Upper lobe of left lung (tissue), 6 donors: ENCODE measurements at regions not wholly inside any gene's neighbourhood (a gene's known extent, or its start where the extent isn't known, plus 50 kb on each side); places are given as distances from the start of the nearest gene placed in this dataset.

Experiments used
- ATAC-seq, 2 donors: fragments of 200-7000 bp; cut with Tn5 transposase; one replicate each; pipeline ENCODE4 v1.9.1; 2022; ENCODE audit warnings: mild to moderate bottlenecking in 2 of 2, moderate library complexity in 2 of 2; ENCODE audit not compliant: low FRiP score in 2 of 2
- DNase-seq, 2 donors: peaks; one replicate each; pipeline ENCODE4 v3.0.0-alpha.2; 2019 to 2020
- H3K27ac ChIP-seq, 4 donors: fragments of 200-600 bp; sonication (generic); one replicate each; pipeline ENCODE4 v1.5.1; 2016 to 2019
- H3K27me3 ChIP-seq, 4 donors: fragments of 200-600 bp; sonication (generic); one replicate each; pipeline ENCODE4 v1.5.1; 2017 to 2019
- H3K36me3 ChIP-seq, 4 donors: fragments of 200-600 bp; sonication (generic); one replicate each; pipeline ENCODE4 v1.5.1; 2016 to 2019
- H3K4me1 ChIP-seq, 4 donors: fragments of 200-600 bp; sonication (generic); one replicate each; pipeline ENCODE4 v1.5.1; 2018 to 2019
- H3K4me3 ChIP-seq, 4 donors: fragments of 200-600 bp; sonication (generic); one replicate each; pipeline ENCODE4 v1.5.1; 2017 to 2019; ENCODE audit warnings: mild to moderate bottlenecking in 2 of 4, moderate library complexity in 1 of 4
- H3K9me3 ChIP-seq, 4 donors: fragments of 200-600 bp; sonication (generic); one replicate each; pipeline ENCODE4 v1.5.1; 2018 to 2019
- CTCF ChIP-seq, 6 experiments: fragments of 450-650 bp in 4 of 6; fragments of 200-600 bp in 2 of 6; sonication (generic) in 2 of 6; IDR thresholded peaks; one replicate each; pipeline ENCODE4 v1.5.1; 2016 to 2019; ENCODE audit warnings: antibody characterized with exemption in 6 of 6
- EP300 ChIP-seq, 4 donors: sonication (generic); formaldehyde crosslinking; IDR thresholded peaks; one replicate each; pipeline ENCODE4 v1.5.1; 2017; ENCODE audit warnings: antibody characterized with exemption in 4 of 4, control low read depth in 2 of 4
- POLR2A ChIP-seq, 4 donors: fragments of 450-650 bp; IDR thresholded peaks; one replicate each; pipeline ENCODE4 v1.5.1; 2016 to 2017; ENCODE audit warnings: antibody characterized with exemption in 4 of 4, mild to moderate bottlenecking in 2 of 4
- POLR2AphosphoS5 ChIP-seq, 2 donors: sonication (generic); formaldehyde crosslinking; IDR thresholded peaks; one replicate each; pipeline ENCODE4 v1.5.1; 2017; ENCODE audit warnings: antibody characterized with exemption in 2 of 2
- WGBS, 2 donors: methylation state at CpG; one replicate each; pipeline ENCODE4 v1.1.5; 2017 to 2018; 5-methylcytosine and 5-hydroxymethylcytosine counted together
- donor health status: DM: no; HTN: no; CAD: no; lungs with moderate emphysema.
- donor health status: DM: no; HTN: yes; CAD: no; lungs with severe emphysema.

- H3K27me3 ChIP-seq, result no peaks in the 10 kb centered on the region
- H3K36me3 ChIP-seq, result no peaks in the 10 kb centered on the region
- H3K4me3 ChIP-seq, result no peak overlapping the region
- ATAC-seq, result no peak
- H3K27ac ChIP-seq, result no peak overlapping the region
- no peak for TF ChIP-seq EP300 (IDR thresholded peaks at IDR 0.05)
- TF ChIP-seq POLR2AphosphoS5 (IDR thresholded peaks at IDR 0.05), result no peak
- peak in 1 of 2 donors; percentile 42 for DNase-seq
- H3K4me1 ChIP-seq, result no peaks in the 10 kb centered on the region
- WGBS, 2 donors, result 93 to 98% methylated on average over 10 to 16 of the region's 16 CpGs
- no peaks in the 10 kb centered on the region for H3K9me3 ChIP-seq
These were observed 1304.9 kb upstream of the ADGRL2 start for GRCh38 chr1:80495806-80496205.

GRCh38 chr1:80472145-80472544, 1328.6 kb upstream of the ADGRL2 start:
- TF ChIP-seq EP300 (IDR thresholded peaks at IDR 0.05) (no peak), POLR2AphosphoS5 (IDR thresholded peaks at IDR 0.05) (no peak)
- Histone ChIP-seq H3K4me3 (no peak overlapping the region), H3K27me3 (no peaks in the 10 kb centered on the region), H3K4me1 (no peaks in the 10 kb centered on the region), H3K9me3 (no peaks in the 10 kb centered on the region), H3K27ac (no peak overlapping the region), H3K36me3 (no peaks in the 10 kb centered on the region)
- DNase-seq, result no peak
- no peak for ATAC-seq
- 97 to 100% methylated on average over 1 of the region's 1 CpG for WGBS, 2 donors

GRCh38 chr1:80468356-80468755, 1332.4 kb upstream of the ADGRL2 start:
- no peaks in the 10 kb centered on the region for H3K36me3 ChIP-seq
- no peak overlapping the region for H3K27ac ChIP-seq
- H3K27me3 ChIP-seq, result no peaks in the 10 kb centered on the region
- DNase-seq (no peak), ATAC-seq (no peak)
- H3K9me3 ChIP-seq, result no peaks in the 10 kb centered on the region
- no peaks in the 10 kb centered on the region for H3K4me1 ChIP-seq
- H3K4me3 ChIP-seq, result no peak overlapping the region
- TF ChIP-seq POLR2A (IDR thresholded peaks at IDR 0.05) (no peak), EP300 (IDR thresholded peaks at IDR 0.05) (no peak), POLR2AphosphoS5 (IDR thresholded peaks at IDR 0.05) (no peak), CTCF (IDR thresholded peaks at IDR 0.05) (no peak)
- WGBS, 2 donors, result 93 to 94% methylated on average over 1 of the region's 1 CpG

DNA sequence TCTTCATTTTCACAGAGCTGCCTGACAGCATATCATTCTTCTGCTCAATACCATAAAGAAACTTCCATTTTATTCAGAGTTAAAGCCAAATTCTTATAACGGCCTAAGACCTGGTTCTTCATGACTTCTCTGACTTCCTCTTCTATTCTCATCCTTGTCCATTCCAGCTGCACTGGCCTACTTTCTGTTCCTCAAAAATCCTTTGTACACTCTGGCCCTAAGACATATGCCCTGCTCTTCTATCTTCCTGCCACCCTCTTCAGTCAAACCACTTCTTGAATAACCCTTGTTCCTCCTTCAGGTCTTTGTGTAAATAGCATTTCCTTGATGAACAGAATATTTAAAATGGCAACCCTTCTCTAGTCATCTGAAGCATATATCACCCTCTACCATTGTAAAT, 1338.7 kb upstream of the ADGRL2 start:
- no peaks in the 10 kb centered on the region for H3K36me3 ChIP-seq
- H3K27me3 ChIP-seq, result no peaks in the 10 kb centered on the region
- H3K4me1 ChIP-seq, result no peaks in the 10 kb centered on the region
- H3K4me3 ChIP-seq, result no peak overlapping the region
- DNase-seq (no peak), ATAC-seq (peak in 1 of 2 donors; percentile 52)
- WGBS, 2 donors, result 70 to 82% methylated on average over 1 of the region's 1 CpG
- H3K27ac ChIP-seq, result no peak overlapping the region
- no peaks in the 10 kb centered on the region for H3K9me3 ChIP-seq
- TF ChIP-seq POLR2A (IDR thresholded peaks at IDR 0.05) (no peak), EP300 (IDR thresholded peaks at IDR 0.05) (no peak), CTCF (IDR thresholded peaks at IDR 0.05) (no peak), POLR2AphosphoS5 (IDR thresholded peaks at IDR 0.05) (no peak)

DNA sequence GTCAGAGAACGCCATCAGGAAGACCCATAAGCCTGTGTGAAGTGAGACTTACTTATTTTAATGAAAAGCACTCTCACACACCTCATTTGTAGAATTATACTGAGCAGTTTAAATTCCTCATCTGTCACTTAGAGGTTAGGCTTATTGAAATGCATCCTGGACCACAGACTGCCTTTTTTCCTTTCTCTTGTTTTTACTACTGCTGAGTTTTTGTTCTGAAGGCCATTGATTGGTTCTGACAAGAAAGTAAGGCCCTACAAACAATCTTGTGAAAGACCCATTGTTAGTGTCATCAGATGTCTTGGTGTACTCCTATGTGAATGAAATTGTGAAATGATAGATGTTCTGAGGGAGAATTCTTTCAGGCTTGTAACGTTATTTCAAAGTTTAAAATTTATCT, 1343.3 kb upstream of the ADGRL2 start:
- TF ChIP-seq CTCF (IDR thresholded peaks at IDR 0.05) (no peak), EP300 (IDR thresholded peaks at IDR 0.05) (no peak), POLR2A (IDR thresholded peaks at IDR 0.05) (no peak), POLR2AphosphoS5 (IDR thresholded peaks at IDR 0.05) (no peak)
- DNase-seq, result no peak
- Histone ChIP-seq H3K9me3 (no peaks in the 10 kb centered on the region), H3K36me3 (no peaks in the 10 kb centered on the region), H3K4me3 (no peak overlapping the region), H3K27ac (no peak overlapping the region), H3K27me3 (no peaks in the 10 kb centered on the region), H3K4me1 (no peaks in the 10 kb centered on the region)
- WGBS, 2 donors, result 47 to 56% methylated on average over 2 of the region's 2 CpGs
- no peak for ATAC-seq

- WGBS, 2 donors, result 47 to 48% methylated on average over 2 of the region's 2 CpGs
- no peaks in the 10 kb centered on the region for H3K36me3 ChIP-seq
- H3K27ac ChIP-seq, result no peak overlapping the region
- no peak overlapping the region for H3K4me3 ChIP-seq
- DNase-seq (no peak), ATAC-seq (no peak)
- no peaks in the 10 kb centered on the region for H3K4me1 ChIP-seq
- TF ChIP-seq EP300 (IDR thresholded peaks at IDR 0.05) (no peak), POLR2A (IDR thresholded peaks at IDR 0.05) (no peak), CTCF (IDR thresholded peaks at IDR 0.05) (no peak), POLR2AphosphoS5 (IDR thresholded peaks at IDR 0.05) (no peak)
- H3K27me3 ChIP-seq, result no peaks in the 10 kb centered on the region
- H3K9me3 ChIP-seq, result no peaks in the 10 kb centered on the region
These were observed 1347.0 kb upstream of the ADGRL2 start for GRCh38 chr1:80453775-80454174.
